ENCODE measurements at regions not wholly inside any gene's neighbourhood (a gene's known extent, or its start where the extent isn't known, plus 50 kb on each side); places are given as distances from the start of the nearest gene placed in this dataset.
A peak's percentile ranks its signal among the peaks of the same experiment; 100 is the strongest.

GRCh38 chr6:22891934-22892333 lies 322.6 kb downstream of the HDGFL1 start:
- DNase-seq (no peak), ATAC-seq (ENCODE audit: low FRiP score) (no peak)
- Histone ChIP-seq H3K4me3 (ENCODE audit: low read length in 2 of 2) (no peak overlapping the region), H3K9me3 (ENCODE audit: control insufficient read depth, low read length) (no peaks in the 10 kb centered on the region), H3K27ac (ENCODE audit: low read depth in 1 of 2, low read length in 2 of 2) (peak overlapping the region; percentile 47 to 82), H3K27me3 (ENCODE audit: control insufficient read depth in 1 of 2, insufficient read depth in 2 of 2, low read length in 1 of 2) (no peaks in the 10 kb centered on the region), H3K4me1 (ENCODE audit: control insufficient read depth in 1 of 2, insufficient read depth in 2 of 2, low read length in 2 of 2) (no peaks in the 10 kb centered on the region), H3K36me3 (ENCODE audit: control insufficient read depth in 1 of 2, insufficient read depth in 2 of 2, low read length in 1 of 2) (no peaks in the 10 kb centered on the region)
- 86 to 92% methylated on average over 4 of the region's 4 CpGs for WGBS, 2 donors
- intact Hi-C loops (cut with DNase I), result no loop called here

GRCh38 chr6:22892452-22892851 lies 323.1 kb downstream of the HDGFL1 start:
- Histone ChIP-seq H3K4me3 (ENCODE audit: low read length in 2 of 2) (no peak overlapping the region), H3K9me3 (ENCODE audit: control insufficient read depth, low read length) (no peaks in the 10 kb centered on the region), H3K4me1 (ENCODE audit: control insufficient read depth in 1 of 2, insufficient read depth in 2 of 2, low read length in 2 of 2) (no peaks in the 10 kb centered on the region), H3K27ac (ENCODE audit: low read depth in 1 of 2, low read length in 2 of 2) (peak overlapping the region; percentile 82), H3K27me3 (ENCODE audit: control insufficient read depth in 1 of 2, insufficient read depth in 2 of 2, low read length in 1 of 2) (no peaks in the 10 kb centered on the region), H3K36me3 (ENCODE audit: control insufficient read depth in 1 of 2, insufficient read depth in 2 of 2, low read length in 1 of 2) (no peaks in the 10 kb centered on the region)
- ATAC-seq (ENCODE audit: low FRiP score), result peak; percentile 88
- 0 to 2% methylated on average over 2 of the region's 2 CpGs for WGBS, 2 donors
- intact Hi-C loops (cut with DNase I), result no loop called here
- DNase-seq, result no peak

GRCh38 chr6:22896696-22897095 lies 327.3 kb downstream of the HDGFL1 start:
- no peaks in the 10 kb centered on the region for H3K27me3 ChIP-seq (ENCODE audit: control insufficient read depth in 1 of 2, insufficient read depth in 2 of 2, low read length in 1 of 2)
- WGBS, 2 donors, result 84 to 89% methylated on average over 3 of the region's 3 CpGs
- H3K9me3 ChIP-seq (ENCODE audit: control insufficient read depth, low read length), result no peaks in the 10 kb centered on the region
- intact Hi-C loops (cut with DNase I), result no loop called here
- ATAC-seq (ENCODE audit: low FRiP score), result no peak
- H3K36me3 ChIP-seq (ENCODE audit: control insufficient read depth in 1 of 2, insufficient read depth in 2 of 2, low read length in 1 of 2), result no peaks in the 10 kb centered on the region
- no peak overlapping the region for H3K27ac ChIP-seq (ENCODE audit: low read depth in 1 of 2, low read length in 2 of 2)
- no peaks in the 10 kb centered on the region for H3K4me1 ChIP-seq (ENCODE audit: control insufficient read depth in 1 of 2, insufficient read depth in 2 of 2, low read length in 2 of 2)
- DNase-seq, result no peak
- H3K4me3 ChIP-seq (ENCODE audit: low read length in 2 of 2), result no peak overlapping the region

GRCh38 chr6:22899426-22899825 lies 330.1 kb downstream of the HDGFL1 start:
- H3K27ac ChIP-seq (ENCODE audit: low read depth in 1 of 2, low read length in 2 of 2), result no peak overlapping the region
- H3K9me3 ChIP-seq (ENCODE audit: control insufficient read depth, low read length), result no peaks in the 10 kb centered on the region
- 3 to 6% methylated on average over 1 of the region's 1 CpG for WGBS, 2 donors
- no peaks in the 10 kb centered on the region for H3K27me3 ChIP-seq (ENCODE audit: control insufficient read depth in 1 of 2, insufficient read depth in 2 of 2, low read length in 1 of 2)
- H3K4me1 ChIP-seq (ENCODE audit: control insufficient read depth in 1 of 2, insufficient read depth in 2 of 2, low read length in 2 of 2), result no peaks in the 10 kb centered on the region
- no peak for ATAC-seq (ENCODE audit: low FRiP score)
- intact Hi-C loops (cut with DNase I), result no loop called here
- no peak for DNase-seq
- no peak overlapping the region for H3K4me3 ChIP-seq (ENCODE audit: low read length in 2 of 2)
- no peaks in the 10 kb centered on the region for H3K36me3 ChIP-seq (ENCODE audit: control insufficient read depth in 1 of 2, insufficient read depth in 2 of 2, low read length in 1 of 2)

- no peaks in the 10 kb centered on the region for H3K4me1 ChIP-seq (ENCODE audit: control insufficient read depth in 1 of 2, insufficient read depth in 2 of 2, low read length in 2 of 2)
- no peaks in the 10 kb centered on the region for H3K36me3 ChIP-seq (ENCODE audit: control insufficient read depth in 1 of 2, insufficient read depth in 2 of 2, low read length in 1 of 2)
- H3K27ac ChIP-seq (ENCODE audit: low read depth in 1 of 2, low read length in 2 of 2), result no peak overlapping the region
- no peaks in the 10 kb centered on the region for H3K27me3 ChIP-seq (ENCODE audit: control insufficient read depth in 1 of 2, insufficient read depth in 2 of 2, low read length in 1 of 2)
- 94 to 95% methylated on average over 3 of the region's 3 CpGs for WGBS, 2 donors
- H3K9me3 ChIP-seq (ENCODE audit: control insufficient read depth, low read length), result no peaks in the 10 kb centered on the region
- intact Hi-C loops (cut with DNase I), result no loop called here
- DNase-seq (no peak), ATAC-seq (ENCODE audit: low FRiP score) (no peak)
- no peak overlapping the region for H3K4me3 ChIP-seq (ENCODE audit: low read length in 2 of 2)
These were observed 334.5 kb downstream of the HDGFL1 start for GRCh38 chr6:22903826-22904225.

- H3K4me1 ChIP-seq (ENCODE audit: control insufficient read depth in 1 of 2, insufficient read depth in 2 of 2, low read length in 2 of 2), result no peaks in the 10 kb centered on the region
- no peak overlapping the region for H3K4me3 ChIP-seq (ENCODE audit: low read length in 2 of 2)
- intact Hi-C loops (cut with DNase I), result no loop called here
- ATAC-seq (ENCODE audit: low FRiP score) (no peak), DNase-seq (no peak)
- WGBS, 2 donors, result 75 to 83% methylated on average over 5 of the region's 5 CpGs
- no peaks in the 10 kb centered on the region for H3K27me3 ChIP-seq (ENCODE audit: control insufficient read depth in 1 of 2, insufficient read depth in 2 of 2, low read length in 1 of 2)
- no peak overlapping the region for H3K27ac ChIP-seq (ENCODE audit: low read depth in 1 of 2, low read length in 2 of 2)
- H3K9me3 ChIP-seq (ENCODE audit: control insufficient read depth, low read length), result no peaks in the 10 kb centered on the region
- H3K36me3 ChIP-seq (ENCODE audit: control insufficient read depth in 1 of 2, insufficient read depth in 2 of 2, low read length in 1 of 2), result no peaks in the 10 kb centered on the region
These were observed 335.1 kb downstream of the HDGFL1 start for GRCh38 chr6:22904431-22904830.

- intact Hi-C loops (cut with DNase I), result no loop called here
- no peak overlapping the region for H3K4me3 ChIP-seq (ENCODE audit: low read length in 2 of 2)
- no peaks in the 10 kb centered on the region for H3K27me3 ChIP-seq (ENCODE audit: control insufficient read depth in 1 of 2, insufficient read depth in 2 of 2, low read length in 1 of 2)
- DNase-seq, result no peak
- no peaks in the 10 kb centered on the region for H3K9me3 ChIP-seq (ENCODE audit: control insufficient read depth, low read length)
- H3K4me1 ChIP-seq (ENCODE audit: control insufficient read depth in 1 of 2, insufficient read depth in 2 of 2, low read length in 2 of 2), result peaks cover 0 to 3% of the 10 kb centered on the region in 2 donors
- peak; percentile 36 for ATAC-seq (ENCODE audit: low FRiP score)
- H3K27ac ChIP-seq (ENCODE audit: low read depth in 1 of 2, low read length in 2 of 2), result peak overlapping the region in 1 of 2 donors; percentile 32
- WGBS, 2 donors, result 58 to 61% methylated on average over 3 of the region's 3 CpGs
- no peaks in the 10 kb centered on the region for H3K36me3 ChIP-seq (ENCODE audit: control insufficient read depth in 1 of 2, insufficient read depth in 2 of 2, low read length in 1 of 2)
These were observed 336.8 kb downstream of the HDGFL1 start for GRCh38 chr6:22906091-22906549.

- H3K27me3 ChIP-seq (ENCODE audit: control insufficient read depth in 1 of 2, insufficient read depth in 2 of 2, low read length in 1 of 2), result no peaks in the 10 kb centered on the region
- H3K4me3 ChIP-seq (ENCODE audit: low read length in 2 of 2), result no peak overlapping the region
- H3K27ac ChIP-seq (ENCODE audit: low read depth in 1 of 2, low read length in 2 of 2), result no peak overlapping the region
- H3K36me3 ChIP-seq (ENCODE audit: control insufficient read depth in 1 of 2, insufficient read depth in 2 of 2, low read length in 1 of 2), result no peaks in the 10 kb centered on the region
- DNase-seq (no peak), ATAC-seq (ENCODE audit: low FRiP score) (no peak)
- H3K9me3 ChIP-seq (ENCODE audit: control insufficient read depth, low read length), result no peaks in the 10 kb centered on the region
- peaks cover 0 to 3% of the 10 kb centered on the region in 2 donors for H3K4me1 ChIP-seq (ENCODE audit: control insufficient read depth in 1 of 2, insufficient read depth in 2 of 2, low read length in 2 of 2)
- intact Hi-C loops (cut with DNase I), result no loop called here
- 96 to 98% methylated on average over 1 of the region's 1 CpG for WGBS, 2 donors
These were observed 337.7 kb downstream of the HDGFL1 start for GRCh38 chr6:22907085-22907484.

GRCh38 chr6:22910370-22910769 lies 341.0 kb downstream of the HDGFL1 start:
- Histone ChIP-seq H3K4me1 (ENCODE audit: control insufficient read depth in 1 of 2, insufficient read depth in 2 of 2, low read length in 2 of 2) (peaks cover 1 to 3% of the 10 kb centered on the region in 2 donors), H3K36me3 (ENCODE audit: control insufficient read depth in 1 of 2, insufficient read depth in 2 of 2, low read length in 1 of 2) (no peaks in the 10 kb centered on the region), H3K4me3 (ENCODE audit: low read length in 2 of 2) (no peak overlapping the region), H3K27me3 (ENCODE audit: control insufficient read depth in 1 of 2, insufficient read depth in 2 of 2, low read length in 1 of 2) (no peaks in the 10 kb centered on the region), H3K9me3 (ENCODE audit: control insufficient read depth, low read length) (no peaks in the 10 kb centered on the region), H3K27ac (ENCODE audit: low read depth in 1 of 2, low read length in 2 of 2) (no peak overlapping the region)
- intact Hi-C loops (cut with DNase I), result no loop called here
- DNase-seq (no peak), ATAC-seq (ENCODE audit: low FRiP score) (no peak)
- 92% methylated on average over 4 of the region's 4 CpGs for WGBS, 2 donors
